ENCODE measurements at regions not wholly inside any gene's neighbourhood (a gene's known extent, or its start where the extent isn't known, plus 50 kb on each side); places are given as distances from the start of the nearest gene placed in this dataset.

GRCh38 chr18:37956902-37957301 is 391.3 kb upstream of the CELF4 start:
- Mint-ChIP-seq H3K36me3 (no peaks in the 10 kb centered on the region), H3K27ac (no peak overlapping the region), H3K4me1 (no peaks in the 10 kb centered on the region), H3K4me3 (no peak overlapping the region), H3K9me3 (peaks cover 13% of the 10 kb centered on the region), H3K27me3 (ENCODE audit: insufficient read depth, low read depth) (peaks cover 2% of the 10 kb centered on the region)
- H3K9ac ChIP-seq = no peak overlapping the region
- no peak overlapping the region for H3K4me3 ChIP-seq
- H3K36me3 ChIP-seq = no peaks in the 10 kb centered on the region
- H3K27ac ChIP-seq = no peak overlapping the region
- TF ChIP-seq EZH2phosphoT487 (IDR thresholded peaks at IDR 0.05) (no peak), EZH2 (IDR thresholded peaks at IDR 0.05) (no peak)
- TF ChIP-seq, protein P1, sequence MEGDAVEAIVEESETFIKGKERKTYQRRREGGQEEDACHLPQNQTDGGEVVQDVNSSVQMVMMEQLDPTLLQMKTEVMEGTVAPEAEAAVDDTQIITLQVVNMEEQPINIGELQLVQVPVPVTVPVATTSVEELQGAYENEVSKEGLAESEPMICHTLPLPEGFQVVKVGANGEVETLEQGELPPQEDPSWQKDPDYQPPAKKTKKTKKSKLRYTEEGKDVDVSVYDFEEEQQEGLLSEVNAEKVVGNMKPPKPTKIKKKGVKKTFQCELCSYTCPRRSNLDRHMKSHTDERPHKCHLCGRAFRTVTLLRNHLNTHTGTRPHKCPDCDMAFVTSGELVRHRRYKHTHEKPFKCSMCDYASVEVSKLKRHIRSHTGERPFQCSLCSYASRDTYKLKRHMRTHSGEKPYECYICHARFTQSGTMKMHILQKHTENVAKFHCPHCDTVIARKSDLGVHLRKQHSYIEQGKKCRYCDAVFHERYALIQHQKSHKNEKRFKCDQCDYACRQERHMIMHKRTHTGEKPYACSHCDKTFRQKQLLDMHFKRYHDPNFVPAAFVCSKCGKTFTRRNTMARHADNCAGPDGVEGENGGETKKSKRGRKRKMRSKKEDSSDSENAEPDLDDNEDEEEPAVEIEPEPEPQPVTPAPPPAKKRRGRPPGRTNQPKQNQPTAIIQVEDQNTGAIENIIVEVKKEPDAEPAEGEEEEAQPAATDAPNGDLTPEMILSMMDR (IDR thresholded peaks at IDR 0.05) = no peak
- no peaks in the 10 kb centered on the region for H3K4me1 ChIP-seq
- H3K4me2 ChIP-seq = no peak overlapping the region
- H4K20me1 ChIP-seq (ENCODE audit: low read depth) = no peaks in the 10 kb centered on the region
- DNase-seq (ENCODE audit: low spot score) = no peak
- H3F3A ChIP-seq (ENCODE audit: low read depth) = no peaks in the 10 kb centered on the region
- no peaks in the 10 kb centered on the region for H3K9me3 ChIP-seq (ENCODE audit: low read depth)
- no peaks in the 10 kb centered on the region for H3K79me2 ChIP-seq (ENCODE audit: low read depth)
- peaks cover 6% of the 10 kb centered on the region for H3K27me3 ChIP-seq
- H2AFZ ChIP-seq (replicated peaks) = no peak overlapping the region

DNA sequence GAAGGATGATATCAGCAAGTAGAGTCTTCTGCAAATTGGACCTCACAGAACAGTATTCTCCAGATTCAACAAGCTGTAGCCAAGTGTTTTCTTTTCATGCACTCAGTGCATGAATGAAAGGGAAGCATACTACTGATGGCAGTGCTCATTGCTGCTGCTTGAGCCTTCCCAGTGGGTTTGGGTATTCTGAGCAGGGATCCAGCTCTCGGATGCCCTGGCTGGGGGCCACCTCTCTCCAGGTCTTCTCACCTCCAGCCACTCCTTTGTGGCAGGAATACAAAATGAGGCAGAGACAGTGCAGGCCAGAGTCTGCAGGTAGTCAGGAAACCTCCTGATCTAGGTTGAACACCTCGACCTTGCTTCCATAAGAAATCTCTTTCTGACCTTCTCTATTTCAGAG is 390.4 kb upstream of the CELF4 start:
- H3K4me3 ChIP-seq = no peak overlapping the region
- Mint-ChIP-seq H3K4me1 (no peaks in the 10 kb centered on the region), H3K36me3 (no peaks in the 10 kb centered on the region), H3K27me3 (ENCODE audit: insufficient read depth, low read depth) (peaks cover 2% of the 10 kb centered on the region), H3K27ac (no peak overlapping the region), H3K9me3 (peaks cover 10% of the 10 kb centered on the region), H3K4me3 (no peak overlapping the region)
- H3F3A ChIP-seq (ENCODE audit: low read depth) = no peaks in the 10 kb centered on the region
- no peaks in the 10 kb centered on the region for H4K20me1 ChIP-seq (ENCODE audit: low read depth)
- no peaks in the 10 kb centered on the region for H3K4me1 ChIP-seq
- H3K27me3 ChIP-seq = no peaks in the 10 kb centered on the region
- no peaks in the 10 kb centered on the region for H3K9me3 ChIP-seq (ENCODE audit: low read depth)
- no peaks in the 10 kb centered on the region for H3K36me3 ChIP-seq
- H3K79me2 ChIP-seq (ENCODE audit: low read depth) = no peaks in the 10 kb centered on the region
- H3K4me2 ChIP-seq = no peak overlapping the region
- no peak overlapping the region for H3K9ac ChIP-seq
- no peak overlapping the region for H2AFZ ChIP-seq (replicated peaks)
- TF ChIP-seq EZH2 (IDR thresholded peaks at IDR 0.05) (no peak), EZH2phosphoT487 (IDR thresholded peaks at IDR 0.05) (no peak)
- TF ChIP-seq, protein P1 (IDR thresholded peaks at IDR 0.05) = no peak
- no peak for DNase-seq (ENCODE audit: low spot score)
- H3K27ac ChIP-seq = no peak overlapping the region

DNA sequence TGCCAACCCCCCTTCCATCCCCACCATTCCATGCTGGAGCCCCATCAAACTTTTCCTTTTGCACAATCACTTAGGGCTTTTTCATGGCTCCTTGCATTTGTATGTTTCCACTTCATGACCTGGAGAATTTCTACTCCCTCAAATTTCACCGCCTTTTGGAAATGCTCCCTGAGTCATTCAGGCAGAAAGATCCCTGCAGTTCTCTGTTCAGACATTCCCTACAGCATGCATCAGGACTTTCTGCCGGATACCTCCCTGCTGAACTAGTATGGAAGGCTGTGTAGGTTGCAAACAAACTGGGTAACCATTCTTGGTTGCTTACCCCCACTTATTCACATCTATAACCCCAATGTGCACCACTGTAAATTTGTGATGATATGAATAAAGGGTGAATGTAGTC is 389.6 kb upstream of the CELF4 start:
- H3K27ac Mint-ChIP-seq = no peak overlapping the region
- no peaks in the 10 kb centered on the region for H3K36me3 Mint-ChIP-seq
- H3K27me3 Mint-ChIP-seq (ENCODE audit: insufficient read depth, low read depth) = peaks cover 2% of the 10 kb centered on the region

More for the DNA sequence above, 389.6 kb upstream of the CELF4 start:
- Mint-ChIP-seq H3K4me1 (no peaks in the 10 kb centered on the region), H3K4me3 (no peak overlapping the region), H3K9me3 (peaks cover 2% of the 10 kb centered on the region)
- Histone ChIP-seq H3K36me3 (no peaks in the 10 kb centered on the region), H3K79me2 (ENCODE audit: low read depth) (no peaks in the 10 kb centered on the region), H3K9me3 (ENCODE audit: low read depth) (no peaks in the 10 kb centered on the region), H3K27ac (no peak overlapping the region), H3K4me3 (no peak overlapping the region), H3K27me3 (no peaks in the 10 kb centered on the region), H3K4me2 (no peak overlapping the region), H3K9ac (no peak overlapping the region), H3K4me1 (no peaks in the 10 kb centered on the region), H4K20me1 (ENCODE audit: low read depth) (no peaks in the 10 kb centered on the region), H2AFZ (replicated peaks) (no peak overlapping the region), H3F3A (ENCODE audit: low read depth) (no peaks in the 10 kb centered on the region)
- no peak for TF ChIP-seq EZH2phosphoT487 (IDR thresholded peaks at IDR 0.05)
- TF ChIP-seq EZH2 (IDR thresholded peaks at IDR 0.05) = no peak
- TF ChIP-seq, protein P1 (IDR thresholded peaks at IDR 0.05) = no peak
- no peak for DNase-seq (ENCODE audit: low spot score)
